ENCODE measurements at regions not wholly inside any gene's neighbourhood (a gene's known extent, or its start where the extent isn't known, plus 50 kb on each side); places are given as distances from the start of the nearest gene placed in this dataset.

GRCh38 chr16:65754820-65755691, 611.4 kb upstream of the CDH5 start:
- Mint-ChIP-seq H3K36me3 (ENCODE audit: low read depth) (no peaks in the 10 kb centered on the region), H3K4me3 (no peak overlapping the region), H3K4me1 (peaks cover 27% of the 10 kb centered on the region), H3K27ac (peak overlapping the region; percentile 53), H3K27me3 (ENCODE audit: low read depth, poor library complexity) (peaks cover 5% of the 10 kb centered on the region), H3K9me3 (no peaks in the 10 kb centered on the region)
- no peak for DNase-seq
- no peak for TF ChIP-seq CTCF (IDR thresholded peaks at IDR 0.05)

GRCh38 chr16:65752522-65752844, 614.0 kb upstream of the CDH5 start:
- TF ChIP-seq CTCF (IDR thresholded peaks at IDR 0.05) = no peak
- H3K4me1 Mint-ChIP-seq = peaks cover 34% of the 10 kb centered on the region
- peaks cover 5% of the 10 kb centered on the region for H3K27me3 Mint-ChIP-seq (ENCODE audit: low read depth, poor library complexity)
- H3K36me3 Mint-ChIP-seq (ENCODE audit: low read depth) = no peaks in the 10 kb centered on the region
- no peak overlapping the region for H3K4me3 Mint-ChIP-seq
- no peak for DNase-seq
- H3K9me3 Mint-ChIP-seq = no peaks in the 10 kb centered on the region
- H3K27ac Mint-ChIP-seq = no peak overlapping the region

- Mint-ChIP-seq H3K27ac (no peak overlapping the region), H3K4me1 (peaks cover 34% of the 10 kb centered on the region), H3K27me3 (ENCODE audit: low read depth, poor library complexity) (peaks cover 5% of the 10 kb centered on the region), H3K4me3 (no peak overlapping the region), H3K9me3 (no peaks in the 10 kb centered on the region), H3K36me3 (ENCODE audit: low read depth) (no peaks in the 10 kb centered on the region)
- TF ChIP-seq CTCF (IDR thresholded peaks at IDR 0.05) = no peak
- no peak for DNase-seq
These were observed 614.6 kb upstream of the CDH5 start for GRCh38 chr16:65751622-65752521.

GRCh38 chr16:65749506-65749905, 617.0 kb upstream of the CDH5 start:
- H3K27me3 Mint-ChIP-seq (ENCODE audit: low read depth, poor library complexity) = no peaks in the 10 kb centered on the region
- peaks cover 45% of the 10 kb centered on the region for H3K4me1 Mint-ChIP-seq
- peak overlapping the region; percentile 32 for H3K27ac Mint-ChIP-seq
- no peaks in the 10 kb centered on the region for H3K9me3 Mint-ChIP-seq
- no peak overlapping the region for H3K4me3 Mint-ChIP-seq
- no peak for TF ChIP-seq CTCF (IDR thresholded peaks at IDR 0.05)
- DNase-seq = no peak
- H3K36me3 Mint-ChIP-seq (ENCODE audit: low read depth) = no peaks in the 10 kb centered on the region

GRCh38 chr16:65746941-65747340, 619.5 kb upstream of the CDH5 start:
- Mint-ChIP-seq H3K27me3 (ENCODE audit: low read depth, poor library complexity) (peaks cover 3% of the 10 kb centered on the region), H3K27ac (no peak overlapping the region), H3K36me3 (ENCODE audit: low read depth) (no peaks in the 10 kb centered on the region), H3K9me3 (peaks cover 3% of the 10 kb centered on the region), H3K4me1 (peaks cover 56% of the 10 kb centered on the region), H3K4me3 (no peak overlapping the region)
- TF ChIP-seq CTCF (IDR thresholded peaks at IDR 0.05) = no peak
- no peak for DNase-seq
